LoVo (cell line): ENCODE measurements at regions not wholly inside any gene's neighbourhood (a gene's known extent, or its start where the extent isn't known, plus 50 kb on each side); places are given as distances from the start of the nearest gene placed in this dataset.
"Not testable (repeated sequence)": the region's sequence is repeated elsewhere in the genome, so short reads cannot be mapped to it uniquely, and the experiment has no call there.

ENCODE experiments used
- DNase-seq: peaks from one replicate; pipeline ENCODE4 v3.0.0-alpha.2; 2016; ENCODE audit warnings: low spot score

GRCh38 chr6:86070151-86070550 lies 427.5 kb upstream of the SYNCRIP start:
- DNase-seq: no peak

- not testable (repeated sequence) for DNase-seq
Measured at GRCh38 chr6:86065002-86065401, 422.3 kb upstream of the SYNCRIP start.

- DNase-seq: not testable (repeated sequence)
Measured at GRCh38 chr6:86057293-86057980, 414.8 kb upstream of the SYNCRIP start.

- DNase-seq: no peak
Measured at GRCh38 chr6:86045038-86045437, 402.4 kb upstream of the SYNCRIP start.

GRCh38 chr6:86042214-86042613 lies 399.5 kb upstream of the SYNCRIP start:
- DNase-seq: no peak

GRCh38 chr6:86031713-86032112 lies 389.0 kb upstream of the SYNCRIP start:
- no peak for DNase-seq

- DNase-seq: no peak
Measured at GRCh38 chr6:86030875-86031274, 388.2 kb upstream of the SYNCRIP start.

GRCh38 chr6:86028776-86029175 lies 386.1 kb upstream of the SYNCRIP start:
- DNase-seq: no peak

- DNase-seq: not testable (repeated sequence)
Measured at GRCh38 chr6:86026890-86027289, 384.2 kb upstream of the SYNCRIP start.

- DNase-seq: no peak
Measured at GRCh38 chr6:86017236-86017635, 374.6 kb upstream of the SYNCRIP start.

- DNase-seq: no peak
Measured at GRCh38 chr6:86016567-86016966, 373.9 kb upstream of the SYNCRIP start.

GRCh38 chr6:86016077-86016476 lies 373.4 kb upstream of the SYNCRIP start:
- DNase-seq: no peak

- DNase-seq: not testable (repeated sequence)
Measured at GRCh38 chr6:86012991-86013390, 370.3 kb upstream of the SYNCRIP start.

- DNase-seq: no peak
Measured at GRCh38 chr6:86010915-86011786, 368.5 kb upstream of the SYNCRIP start.

GRCh38 chr6:85997206-85997605 lies 354.5 kb upstream of the SYNCRIP start:
- no peak for DNase-seq

- no peak for DNase-seq
Measured at GRCh38 chr6:85996034-85996375, 353.3 kb upstream of the SYNCRIP start.

- DNase-seq: no peak
Measured at GRCh38 chr6:85995339-85996033, 352.8 kb upstream of the SYNCRIP start.

GRCh38 chr6:85986681-85987080 lies 344.0 kb upstream of the SYNCRIP start:
- no peak for DNase-seq

GRCh38 chr6:85983032-85983659 lies 340.5 kb upstream of the SYNCRIP start:
- DNase-seq: no peak

- no peak for DNase-seq
Measured at GRCh38 chr6:85977661-85978060, 335.0 kb upstream of the SYNCRIP start.

- DNase-seq: no peak
Measured at GRCh38 chr6:85975957-85976356, 333.3 kb upstream of the SYNCRIP start.

- DNase-seq: no peak
Measured at GRCh38 chr6:85971238-85971637, 328.6 kb upstream of the SYNCRIP start.
